MM.1S (cell line): ENCODE measurements at regions not wholly inside any gene's neighbourhood (a gene's known extent, or its start where the extent isn't known, plus 50 kb on each side); places are given as distances from the start of the nearest gene placed in this dataset.

Source experiments
- DNase-seq: peaks from one replicate; pipeline ENCODE4 v3.0.0-alpha.2; 2015
- H2AFZ ChIP-seq: fragments of 300-600 bp; sonication (generic); 2 replicates; pipeline ENCODE4 v1.6.0; 2016; ENCODE audit warnings: antibody characterized with exemption, low read length
- H3F3A ChIP-seq: fragments of 300-600 bp; sonication (generic); 2 replicates; pipeline ENCODE4 v1.6.1; 2016; ENCODE audit warnings: mild to moderate bottlenecking, antibody characterized with exemption, low read length, moderate library complexity, mixed read lengths; ENCODE audit not compliant: insufficient read depth
- H3K27ac ChIP-seq: fragments of 300-600 bp; sonication (generic); 2 replicates; pipeline ENCODE4 v1.5.1; 2016; ENCODE audit warnings: mild to moderate bottlenecking, low read length
- H3K27me3 ChIP-seq: fragments of 300-600 bp; sonication (generic); replicated peaks from 2 replicates; pipeline ENCODE4 v1.6.0; 2016; ENCODE audit warnings: low read length; ENCODE audit not compliant: insufficient read depth
- H3K36me3 ChIP-seq: fragments of 300-600 bp; sonication (generic); replicated peaks from 2 replicates; pipeline ENCODE4 v1.6.1; 2016; ENCODE audit warnings: mild to moderate bottlenecking, low read length, mixed read lengths; ENCODE audit not compliant: insufficient read depth
- H3K4me1 ChIP-seq: fragments of 300-600 bp; sonication (generic); 2 replicates; pipeline ENCODE4 v1.6.1; 2016; ENCODE audit warnings: low read length, mixed read lengths
- H3K4me2 ChIP-seq: fragments of 300-600 bp; sonication (generic); 2 replicates; pipeline ENCODE4 v1.6.0; 2016; ENCODE audit warnings: low read depth, low read length
- H3K4me3 ChIP-seq: fragments of 300-600 bp; sonication (generic); 2 replicates; pipeline ENCODE4 v1.5.1; 2016; ENCODE audit warnings: low read length, mixed read lengths
- H3K79me2 ChIP-seq: fragments of 300-600 bp; sonication (generic); 2 replicates; pipeline ENCODE4 v1.6.1; 2016; ENCODE audit warnings: mixed run types, low read length, mixed read lengths
- H3K9ac ChIP-seq: fragments of 300-600 bp; sonication (generic); 2 replicates; pipeline ENCODE4 v1.6.1; 2016; ENCODE audit warnings: low read length, mixed read lengths
- H3K9me2 ChIP-seq: fragments of 300-600 bp; sonication (generic); replicated peaks from 2 replicates; pipeline ENCODE4 v1.6.1; 2016; ENCODE audit warnings: mild to moderate bottlenecking, low read length, mixed read lengths; ENCODE audit not compliant: insufficient read depth
- H3K9me3 ChIP-seq: fragments of 300-600 bp; sonication (generic); replicated peaks from 2 replicates; pipeline ENCODE4 v1.6.1; 2016; ENCODE audit warnings: mild to moderate bottlenecking, low read length, mixed read lengths; ENCODE audit not compliant: insufficient read depth
- H4K20me1 ChIP-seq: fragments of 300-600 bp; sonication (generic); 2 replicates; pipeline ENCODE4 v1.6.1; 2016; ENCODE audit warnings: mild to moderate bottlenecking, low read length, moderate library complexity, mixed read lengths; ENCODE audit not compliant: insufficient read depth
- EZH2 ChIP-seq: fragments of 300-600 bp; sonication (generic); optimal IDR thresholded peaks from 2 replicates; pipeline ENCODE3; 2017; ENCODE audit warnings: low read depth, mild to moderate bottlenecking, antibody characterized with exemption, low read length, mixed read lengths
- EZH2phosphoT487 ChIP-seq: fragments of 300-600 bp; sonication (generic); IDR thresholded peaks from 2 replicates; pipeline ENCODE4 v1.6.1; 2018; ENCODE audit warnings: antibody characterized with exemption, low read length
- TF ChIP-seq, protein P1 (sequence below): fragments of 300-600 bp; sonication (generic); IDR thresholded peaks from 2 replicates; pipeline ENCODE4 v1.5.1; 2016; ENCODE audit warnings: antibody characterized with exemption, low read length, mixed read lengths

DNA sequence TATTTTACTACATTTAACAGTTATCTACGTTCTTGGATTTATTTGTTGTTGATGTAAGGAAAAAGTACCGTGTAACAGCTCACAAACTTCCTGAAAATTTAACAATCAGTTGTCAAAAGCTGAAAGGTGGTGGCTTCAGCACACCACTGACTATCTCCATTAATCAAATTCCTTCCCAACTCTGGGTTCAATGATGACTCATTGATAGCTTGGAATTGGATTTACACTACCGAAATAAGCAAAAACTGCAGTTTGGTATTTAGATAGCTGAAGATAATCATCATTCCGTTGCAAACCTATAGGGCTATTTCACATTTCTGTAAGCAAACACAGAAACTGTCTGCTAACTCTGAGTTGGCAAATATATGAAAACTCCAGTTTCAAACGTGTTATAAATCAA, 322.3 kb upstream of the TFPI start:
- H3K9ac ChIP-seq, result no peak overlapping the region
- H3K79me2 ChIP-seq, result no peaks in the 10 kb centered on the region

DNA sequence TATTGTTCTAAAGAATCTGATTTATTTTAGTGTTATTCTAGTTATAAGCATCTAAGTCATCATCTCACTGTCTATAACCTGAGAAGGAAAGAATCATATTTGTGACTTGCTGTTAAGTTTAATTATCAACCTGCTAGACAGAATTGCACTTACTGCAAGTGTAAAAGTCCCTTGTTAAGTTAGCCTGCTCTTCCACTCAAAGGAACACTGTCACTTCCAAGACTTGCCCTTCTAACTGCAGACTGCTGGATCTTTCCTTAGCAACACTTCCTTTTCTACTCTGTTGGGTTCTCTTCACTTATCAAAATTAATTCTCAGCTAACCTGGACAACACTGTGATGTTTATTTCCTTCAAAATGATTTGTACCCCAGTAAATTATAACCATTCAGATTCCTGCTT, 323.2 kb upstream of the TFPI start:
- Histone ChIP-seq H3K27ac (no peak overlapping the region), H3K27me3 (no peaks in the 10 kb centered on the region), H4K20me1 (no peaks in the 10 kb centered on the region), H2AFZ (no peak overlapping the region), H3K4me3 (no peak overlapping the region), H3K4me1 (no peaks in the 10 kb centered on the region), H3K36me3 (no peaks in the 10 kb centered on the region), H3K9me2 (no peaks in the 10 kb centered on the region; the same call in none of the 2 replicates), H3K4me2 (no peak overlapping the region), H3F3A (no peaks in the 10 kb centered on the region), H3K9ac (no peak overlapping the region), H3K79me2 (no peaks in the 10 kb centered on the region), H3K9me3 (no peaks in the 10 kb centered on the region)
- no peak for DNase-seq
- TF ChIP-seq EZH2 (no peak), EZH2phosphoT487 (no peak)
- TF ChIP-seq, protein P1, sequence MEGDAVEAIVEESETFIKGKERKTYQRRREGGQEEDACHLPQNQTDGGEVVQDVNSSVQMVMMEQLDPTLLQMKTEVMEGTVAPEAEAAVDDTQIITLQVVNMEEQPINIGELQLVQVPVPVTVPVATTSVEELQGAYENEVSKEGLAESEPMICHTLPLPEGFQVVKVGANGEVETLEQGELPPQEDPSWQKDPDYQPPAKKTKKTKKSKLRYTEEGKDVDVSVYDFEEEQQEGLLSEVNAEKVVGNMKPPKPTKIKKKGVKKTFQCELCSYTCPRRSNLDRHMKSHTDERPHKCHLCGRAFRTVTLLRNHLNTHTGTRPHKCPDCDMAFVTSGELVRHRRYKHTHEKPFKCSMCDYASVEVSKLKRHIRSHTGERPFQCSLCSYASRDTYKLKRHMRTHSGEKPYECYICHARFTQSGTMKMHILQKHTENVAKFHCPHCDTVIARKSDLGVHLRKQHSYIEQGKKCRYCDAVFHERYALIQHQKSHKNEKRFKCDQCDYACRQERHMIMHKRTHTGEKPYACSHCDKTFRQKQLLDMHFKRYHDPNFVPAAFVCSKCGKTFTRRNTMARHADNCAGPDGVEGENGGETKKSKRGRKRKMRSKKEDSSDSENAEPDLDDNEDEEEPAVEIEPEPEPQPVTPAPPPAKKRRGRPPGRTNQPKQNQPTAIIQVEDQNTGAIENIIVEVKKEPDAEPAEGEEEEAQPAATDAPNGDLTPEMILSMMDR, result no peak

More for the DNA sequence above, 322.3 kb upstream of the TFPI start:
- TF ChIP-seq, protein P1, result no peak
- TF ChIP-seq EZH2 (no peak), EZH2phosphoT487 (no peak)
- no peak overlapping the region for H2AFZ ChIP-seq
- no peak overlapping the region for H3K27ac ChIP-seq
- H3K9me2 ChIP-seq, result no peaks in the 10 kb centered on the region; the same call in none of the 2 replicates
- H3F3A ChIP-seq, result no peaks in the 10 kb centered on the region
- no peaks in the 10 kb centered on the region for H4K20me1 ChIP-seq
- no peaks in the 10 kb centered on the region for H3K36me3 ChIP-seq
- 0 out of 2 replicates have a peak, but pooled peaks cover 5% of the 10 kb centered on the region for H3K4me1 ChIP-seq
- no peaks in the 10 kb centered on the region for H3K9me3 ChIP-seq
- H3K4me2 ChIP-seq, result no peak overlapping the region
- H3K27me3 ChIP-seq, result no peaks in the 10 kb centered on the region
- DNase-seq, result no peak
- no peak overlapping the region for H3K4me3 ChIP-seq

DNA sequence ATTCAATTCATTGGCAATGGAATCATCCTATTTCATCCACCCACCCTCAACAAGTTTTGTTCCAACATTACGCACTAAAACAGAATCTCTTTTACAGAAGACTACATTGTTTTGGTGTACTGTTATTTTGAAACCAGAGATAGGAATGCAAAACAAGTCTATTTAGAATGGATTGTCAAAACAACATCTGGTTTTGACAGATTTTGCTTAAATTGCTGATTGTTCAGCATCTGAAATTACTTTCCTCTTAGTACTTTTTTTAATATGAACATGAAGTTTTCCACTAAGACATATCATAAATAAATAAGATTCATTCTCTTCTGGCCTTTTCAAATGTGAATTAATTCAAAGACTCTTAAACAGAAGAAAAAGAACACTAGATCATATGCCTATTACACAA, 323.9 kb upstream of the TFPI start:
- no peaks in the 10 kb centered on the region for H3K4me1 ChIP-seq
- TF ChIP-seq EZH2phosphoT487, result no peak
- TF ChIP-seq EZH2, result no peak
- TF ChIP-seq, protein P1, result no peak
- H3K27ac ChIP-seq, result no peak overlapping the region

More for the DNA sequence above, 323.9 kb upstream of the TFPI start:
- Histone ChIP-seq H3K9ac (no peak overlapping the region), H3F3A (no peaks in the 10 kb centered on the region), H3K4me2 (no peak overlapping the region), H2AFZ (no peak overlapping the region), H3K27me3 (no peaks in the 10 kb centered on the region), H4K20me1 (no peaks in the 10 kb centered on the region), H3K4me3 (no peak overlapping the region), H3K36me3 (no peaks in the 10 kb centered on the region), H3K9me3 (no peaks in the 10 kb centered on the region), H3K9me2 (no peaks in the 10 kb centered on the region; the same call in none of the 2 replicates), H3K79me2 (no peaks in the 10 kb centered on the region)
- DNase-seq, result no peak
